HepG2 (cell line): ENCODE measurements at regions not wholly inside any gene's neighbourhood (a gene's known extent, or its start where the extent isn't known, plus 50 kb on each side); places are given as distances from the start of the nearest gene placed in this dataset.

ENCODE experiments used
- ATAC-seq: fragments of 200-7000 bp; cut with Tn5 transposase; 3 replicates; pipeline ENCODE4 v1.9.1; 2020; ENCODE audit warnings: mild to moderate bottlenecking, moderate library complexity
- BruUV-seq: library from RNA; stranded (reverse); fragments of 400-500 nt; replicated peaks from 2 replicates; lab custom pipeline; 2021; lab: Mats Ljungman, UMichigan
- CTCF ChIA-PET: fragments of 300-600 bp; formaldehyde crosslinking; extraction: SDS; loops from one replicate; lab custom pipeline; 2021; ENCODE audit warnings: low total read pairs, inconsistent platforms, low intra/inter-chr PET ratio; lab: Yijun Ruan, JAX
- POLR2A ChIA-PET: fragments of 350-600 bp; sonication (Branson Sonifier 250); formaldehyde crosslinking; loops from one replicate; lab custom pipeline; 2020; ENCODE audit warnings: antibody characterized with exemption, inconsistent platforms; lab: Yijun Ruan, JAX
- DNase-seq: peaks from one replicate; pipeline ENCODE4 v3.0.0-alpha.2; 2015; ENCODE audit warnings: low spot score
- FAIRE-seq: peaks from 3 replicates; lab custom pipeline; 2011; peaks lifted over from hg19 to GRCh38; lab: Jason Lieb, UNC
- H2AFZ ChIP-seq: one replicate; pipeline ENCODE4 v1.6.1; 2011; ENCODE audit warnings: low read length, inconsistent platforms
- H3K27ac ChIP-seq: fragments of 300-600 bp; 3 replicates; pipeline ENCODE4 v1.8.0; 2011; ENCODE audit warnings: mixed run types, mild to moderate bottlenecking, mixed read lengths, low read length, inconsistent platforms; ENCODE audit not compliant: insufficient read depth; ENCODE audit errors: extremely low read length
- H3K27me3 ChIP-seq, 2 experiments: fragments of 200-600 bp in 1 of 2; 2 replicates in 1 of 2; 3 replicates in 1 of 2; pipeline versions ENCODE4 v1.6.0 to v1.8.0; 2011; ENCODE audit warnings: low read length in 2 of 2, mild to moderate bottlenecking in 2 of 2, moderate library complexity in 2 of 2, inconsistent platforms in 1 of 2; ENCODE audit not compliant: insufficient read depth in 2 of 2, control insufficient read depth in 1 of 2
- H3K36me3 ChIP-seq, 2 experiments: fragments of 200-600 bp in 1 of 2; replicated peaks in 1 of 2; 2 replicates in 1 of 2; 3 replicates in 1 of 2; pipeline versions ENCODE4 v1.5.1 to v1.8.0; 2011; ENCODE audit warnings: low read length in 2 of 2, inconsistent platforms in 1 of 2; ENCODE audit not compliant: insufficient read depth in 2 of 2, control insufficient read depth in 1 of 2
- H3K4me1 ChIP-seq: 2 replicates; pipeline ENCODE4 v1.5.1; 2012; ENCODE audit warnings: low read length, inconsistent platforms; ENCODE audit not compliant: insufficient read depth
- H3K4me2 ChIP-seq: 2 replicates; pipeline ENCODE4 v1.6.0; 2011; ENCODE audit warnings: low read depth, low read length, inconsistent platforms
- H3K4me3 ChIP-seq, 3 experiments: fragments of 200-600 bp in 1 of 3; sonication (generic), shearing (Covaris generic) in 1 of 3; replicated peaks in 1 of 3; 2 replicates each; pipeline ENCODE4 v1.5.1; 2011 to 2016; ENCODE audit warnings: low read length in 3 of 3, inconsistent platforms in 2 of 3, low read depth in 2 of 3, mild to moderate bottlenecking in 2 of 3, control low read depth in 1 of 3, mixed read lengths in 1 of 3; ENCODE audit not compliant: insufficient read depth in 1 of 3
- H3K79me2 ChIP-seq: one replicate; pipeline ENCODE4 v1.6.1; 2011; ENCODE audit warnings: low read length, inconsistent platforms; ENCODE audit not compliant: insufficient read depth
- H3K9ac ChIP-seq: 2 replicates; pipeline ENCODE4 v1.6.0; 2011; ENCODE audit warnings: mild to moderate bottlenecking, low read depth, low read length, inconsistent platforms; ENCODE audit not compliant: insufficient read depth
- H3K9me3 ChIP-seq: 2 replicates; pipeline ENCODE4 v1.5.1; 2012; ENCODE audit warnings: mild to moderate bottlenecking, low read length
- H4K20me1 ChIP-seq: 2 replicates; pipeline ENCODE4 v1.6.0; 2011; ENCODE audit warnings: inconsistent platforms, mild to moderate bottlenecking, low read length, moderate library complexity; ENCODE audit not compliant: insufficient read depth
- FIP1L1 ChIP-seq: fragments of 200-400 bp; formaldehyde crosslinking; IDR thresholded peaks from 2 replicates; pipeline ENCODE4 v1.6.1; 2018; ENCODE audit warnings: low read depth, mild to moderate bottlenecking, low read length, moderate library complexity, borderline replicate concordance; ENCODE audit not compliant: insufficient read depth
- HNF4A ChIP-seq: sonication (generic); formaldehyde crosslinking; IDR thresholded peaks from 2 replicates; pipeline ENCODE4 v1.4.0; 2020; ENCODE audit warnings: missing genetic modification reagents
- HNF4G ChIP-seq, 2 experiments: sonication (generic) in 1 of 2; formaldehyde crosslinking in 1 of 2; IDR thresholded peaks; 2 replicates each; pipeline versions ENCODE4 v1.4.0 to v1.6.1; 2011 to 2020; ENCODE audit warnings: borderline replicate concordance in 2 of 2, low read depth in 2 of 2, mild to moderate bottlenecking in 2 of 2, low read length in 1 of 2, missing genetic modification reagents in 1 of 2, moderate library complexity in 1 of 2
- IRF2 ChIP-seq: IDR thresholded peaks from 2 replicates; pipeline ENCODE4 v1.6.1; 2018; ENCODE audit warnings: missing genetic modification reagents, missing compliant biosample characterization
- SALL1 ChIP-seq: sonication (generic); formaldehyde crosslinking; IDR thresholded peaks from 2 replicates; pipeline ENCODE4 v1.8.0; 2022; ENCODE audit warnings: mild to moderate bottlenecking, missing genetic modification reagents
- ZBTB26 ChIP-seq: IDR thresholded peaks from 2 replicates; pipeline ENCODE4 v1.6.1; 2016; ENCODE audit warnings: missing compliant biosample characterization, missing genetic modification reagents, borderline replicate concordance
- ZNF468 ChIP-seq: sonication (generic); formaldehyde crosslinking; IDR thresholded peaks from 2 replicates; pipeline ENCODE4 v1.8.0; 2022; ENCODE audit warnings: mild to moderate bottlenecking, moderate library complexity, missing genetic modification reagents
- ZSCAN29 ChIP-seq: sonication (generic); formaldehyde crosslinking; conservative IDR thresholded peaks from 2 replicates; pipeline ENCODE4 v1.4.0; 2020; ENCODE audit warnings: mild to moderate bottlenecking, missing genetic modification reagents
- WGBS: methylation state at CpG from one replicate; pipeline ENCODE4 v1.1.6; 2017; ENCODE audit warnings: low lambda C conversion rate; 5-methylcytosine and 5-hydroxymethylcytosine counted together
- in situ Hi-C: cut with HindIII; loops from 2 replicates; pipeline ENCODE4 v1.10.0; 2017; ENCODE audit warnings: low pct_unique_long_range_greater_than_20kb; ENCODE audit not compliant: extremely low pct_ligation_motif_present
- intact Hi-C: fragments of 100-400 bp; cut with micrococcal nuclease; formaldehyde crosslinking; loops from one replicate; pipeline ENCODE4 v1.10.0; 2022; ENCODE audit not compliant: unreplicated experiment

- peak; percentile 29; the same call in 1 of the 2 replicates for TF ChIP-seq HNF4A (CRISPR knock-in tag)
- TF ChIP-seq SALL1 (CRISPR knock-in tag): peak; percentile 56; the same call in 1 of the 2 replicates
- no peak for TF ChIP-seq ZBTB26
- TF ChIP-seq ZSCAN29: no peak
- 0 out of 2 replicates have a peak, but pooled peaks have one; percentile 22 for TF ChIP-seq HNF4G (IDR thresholded peaks at IDR 0.05; ENCODE audit: borderline replicate concordance, low read depth, low read length)
- no peak for TF ChIP-seq HNF4G (CRISPR knock-in tag; IDR thresholded peaks at IDR 0.05; ENCODE audit: borderline replicate concordance, low read depth)
Measured at GRCh38 chr3:102670986-102671385, 236.2 kb downstream of the ZPLD1 start (continued).

- Histone ChIP-seq H3K4me3 (no peak overlapping the region), H3K79me2 (no peaks in the 10 kb centered on the region), H3K9me3 (no peaks in the 10 kb centered on the region), H3K4me2 (no peak overlapping the region), H3K27ac (no peak overlapping the region)
- in situ Hi-C loops: loop anchor here (25.0 kb wide), 1 partner anchor 740 kb away; no protein-coding TSS in a partner anchor
- BruUV-seq: no TSS peak
- no peak for TF ChIP-seq IRF2 (CRISPR knock-in tag)
- TF ChIP-seq ZNF468 (CRISPR knock-in tag): no peak
- no peak for TF ChIP-seq FIP1L1
- TF ChIP-seq, all 625 proteins: peak for 0
- no peaks in the 10 kb centered on the region for H4K20me1 ChIP-seq
- DNase-seq (no peak), ATAC-seq (no peak), FAIRE-seq (no peak)
- 28% methylated on average over 1 of the region's 1 CpG for WGBS
- H3K36me3 ChIP-seq: no peaks in the 10 kb centered on the region
- H3K4me1 ChIP-seq: peaks cover 16% of the 10 kb centered on the region
- no peak overlapping the region for H2AFZ ChIP-seq
- CTCF ChIA-PET: no interaction called here
- intact Hi-C loops: loop anchor here (2.0 to 10.0 kb wide), 3 partner anchors 445 to 622 kb away; no protein-coding TSS in a partner anchor
- POLR2A ChIA-PET: no interaction called here
- H3K9ac ChIP-seq: no peak overlapping the region
- no peaks in the 10 kb centered on the region for H3K27me3 ChIP-seq
Measured at GRCh38 chr3:102672305-102672704, 237.5 kb downstream of the ZPLD1 start.
